ENCODE measurements at regions not wholly inside any gene's neighbourhood (a gene's known extent, or its start where the extent isn't known, plus 50 kb on each side); places are given as distances from the start of the nearest gene placed in this dataset.

- DNase-seq = no peak
These were observed 228.8 kb downstream of the TLE4 start for GRCh38 chr9:79800578-79800977.

GRCh38 chr9:79799691-79800335, 228.0 kb downstream of the TLE4 start:
- no peak for DNase-seq

- DNase-seq = no peak
These were observed 226.7 kb downstream of the TLE4 start for GRCh38 chr9:79798450-79798849.

- no peak for DNase-seq
These were observed 224.6 kb downstream of the TLE4 start for GRCh38 chr9:79796411-79796810.

- DNase-seq = no peak
These were observed 216.9 kb downstream of the TLE4 start for GRCh38 chr9:79788662-79789061.

GRCh38 chr9:79781263-79781662, 209.5 kb downstream of the TLE4 start:
- DNase-seq = no peak

- DNase-seq = no peak
These were observed 208.8 kb downstream of the TLE4 start for GRCh38 chr9:79780559-79780958.

GRCh38 chr9:79779901-79780300, 208.1 kb downstream of the TLE4 start:
- no peak for DNase-seq

GRCh38 chr9:79778581-79778980, 206.8 kb downstream of the TLE4 start:
- no peak for DNase-seq

- peak; percentile 15 for DNase-seq
These were observed 204.8 kb downstream of the TLE4 start for GRCh38 chr9:79776581-79776980.
